Umbilical cord (tissue), 1 donor: ENCODE measurements at regions not wholly inside any gene's neighbourhood (a gene's known extent, or its start where the extent isn't known, plus 50 kb on each side); places are given as distances from the start of the nearest gene placed in this dataset.

Source experiments
- DNase-seq: peaks from one replicate; pipeline ENCODE4 v3.0.0-alpha.2; 2015; ENCODE audit warnings: low spot score

GRCh38 chr15:37165395-37165794, 65.0 kb upstream of the MEIS2 start:
- no peak for DNase-seq

- DNase-seq = no peak
Observed at GRCh38 chr15:37166402-37166801, 66.1 kb upstream of the MEIS2 start.

GRCh38 chr15:37181339-37181738, 81.0 kb upstream of the MEIS2 start:
- DNase-seq = no peak

- no peak for DNase-seq
Observed at GRCh38 chr15:37199545-37199944, 99.2 kb upstream of the MEIS2 start.

- DNase-seq = no peak
Observed at GRCh38 chr15:37203050-37203449, 102.7 kb upstream of the MEIS2 start.

- no peak for DNase-seq
Observed at GRCh38 chr15:37204692-37205091, 104.3 kb upstream of the MEIS2 start.

- DNase-seq = no peak
Observed at GRCh38 chr15:37206690-37207089, 106.3 kb upstream of the MEIS2 start.

- DNase-seq = no peak
Observed at GRCh38 chr15:37208146-37209040, 108.0 kb upstream of the MEIS2 start.

GRCh38 chr15:37209041-37209363, 108.7 kb upstream of the MEIS2 start:
- DNase-seq = no peak

GRCh38 chr15:37217567-37217966, 117.2 kb upstream of the MEIS2 start:
- no peak for DNase-seq

GRCh38 chr15:37218351-37218916, 118.1 kb upstream of the MEIS2 start:
- DNase-seq = no peak

GRCh38 chr15:37219211-37219701, 118.9 kb upstream of the MEIS2 start:
- no peak for DNase-seq

GRCh38 chr15:37220949-37221670, 120.8 kb upstream of the MEIS2 start:
- peak; percentile 67 for DNase-seq

- DNase-seq = no peak
Observed at GRCh38 chr15:37221671-37222145, 121.4 kb upstream of the MEIS2 start.

GRCh38 chr15:37223089-37223488, 122.7 kb upstream of the MEIS2 start:
- no peak for DNase-seq

- DNase-seq = no peak
Observed at GRCh38 chr15:37229855-37230619, 129.7 kb upstream of the MEIS2 start.

- DNase-seq = no peak
Observed at GRCh38 chr15:37245358-37245757, 145.0 kb upstream of the MEIS2 start.

GRCh38 chr15:37246065-37246464, 145.7 kb upstream of the MEIS2 start:
- DNase-seq = peak; percentile 2

GRCh38 chr15:37246856-37247255, 146.5 kb upstream of the MEIS2 start:
- no peak for DNase-seq

GRCh38 chr15:37249249-37249648, 148.9 kb upstream of the MEIS2 start:
- DNase-seq = no peak

- no peak for DNase-seq
Observed at GRCh38 chr15:37252530-37252929, 152.2 kb upstream of the MEIS2 start.

- DNase-seq = peak; percentile 11
Observed at GRCh38 chr15:37253877-37254276, 153.5 kb upstream of the MEIS2 start.
